Middle frontal gyrus (tissue), 1 donor: ENCODE measurements at regions not wholly inside any gene's neighbourhood (a gene's known extent, or its start where the extent isn't known, plus 50 kb on each side); places are given as distances from the start of the nearest gene placed in this dataset.
"Not testable (repeated sequence)": the region's sequence is repeated elsewhere in the genome, so short reads cannot be mapped to it uniquely, and the experiment has no call there.

Experiments used
- DNase-seq: peaks from one replicate; pipeline ENCODE4 v3.0.0-alpha.2; 2015; ENCODE audit warnings: low spot score; ENCODE audit errors: extremely low spot score

- no peak for DNase-seq
Measured at GRCh38 chr16:25449802-25450201, 192.2 kb upstream of the ZKSCAN2 start.

- no peak for DNase-seq
Measured at GRCh38 chr16:25443994-25444393, 186.3 kb upstream of the ZKSCAN2 start.

- no peak for DNase-seq
Measured at GRCh38 chr16:25434064-25434463, 176.4 kb upstream of the ZKSCAN2 start.

GRCh38 chr16:25433388-25433787 lies 175.7 kb upstream of the ZKSCAN2 start:
- DNase-seq: no peak

GRCh38 chr16:25431472-25431871 lies 173.8 kb upstream of the ZKSCAN2 start:
- DNase-seq: no peak

GRCh38 chr16:25426829-25427228 lies 169.2 kb upstream of the ZKSCAN2 start:
- DNase-seq: no peak

GRCh38 chr16:25419681-25420080 lies 162.0 kb upstream of the ZKSCAN2 start:
- DNase-seq: no peak

GRCh38 chr16:25419153-25419552 lies 161.5 kb upstream of the ZKSCAN2 start:
- no peak for DNase-seq

- DNase-seq: no peak
Measured at GRCh38 chr16:25416002-25416401, 158.4 kb upstream of the ZKSCAN2 start.

GRCh38 chr16:25413975-25414374 lies 156.3 kb upstream of the ZKSCAN2 start:
- DNase-seq: no peak

GRCh38 chr16:25413133-25413532 lies 155.5 kb upstream of the ZKSCAN2 start:
- DNase-seq: no peak

GRCh38 chr16:25411396-25412081 lies 153.9 kb upstream of the ZKSCAN2 start:
- no peak for DNase-seq

GRCh38 chr16:25403852-25404251 lies 146.2 kb upstream of the ZKSCAN2 start:
- no peak for DNase-seq

GRCh38 chr16:25395528-25395927 lies 137.9 kb upstream of the ZKSCAN2 start:
- no peak for DNase-seq

GRCh38 chr16:25390761-25391160 lies 133.1 kb upstream of the ZKSCAN2 start:
- DNase-seq: no peak

GRCh38 chr16:25374556-25374955 lies 116.9 kb upstream of the ZKSCAN2 start:
- no peak for DNase-seq

- DNase-seq: no peak
Measured at GRCh38 chr16:25372716-25373115, 115.1 kb upstream of the ZKSCAN2 start.

- no peak for DNase-seq
Measured at GRCh38 chr16:25371342-25371741, 113.7 kb upstream of the ZKSCAN2 start.

- no peak for DNase-seq
Measured at GRCh38 chr16:25370541-25370940, 112.9 kb upstream of the ZKSCAN2 start.

GRCh38 chr16:25367773-25368524 lies 110.3 kb upstream of the ZKSCAN2 start:
- no peak for DNase-seq

GRCh38 chr16:25366078-25366477 lies 108.4 kb upstream of the ZKSCAN2 start:
- DNase-seq: no peak

GRCh38 chr16:25359516-25359915 lies 101.9 kb upstream of the ZKSCAN2 start:
- not testable (repeated sequence) for DNase-seq

- no peak for DNase-seq
Measured at GRCh38 chr16:25344006-25344405, 86.4 kb upstream of the ZKSCAN2 start.
